Neuronal stem cell (in vitro differentiated cells): ENCODE measurements at regions not wholly inside any gene's neighbourhood (a gene's known extent, or its start where the extent isn't known, plus 50 kb on each side); places are given as distances from the start of the nearest gene placed in this dataset.

Experiments used
- DNase-seq: peaks from one replicate; pipeline ENCODE4 v3.0.0-alpha.2; 2013; ENCODE audit warnings: low spot score
- H2AFZ ChIP-seq: one replicate; pipeline ENCODE4 v1.6.1; 2013; ENCODE audit warnings: mild to moderate bottlenecking, low read length, inconsistent platforms
- H2AK5ac ChIP-seq: 2 replicates; pipeline ENCODE4 v1.6.1; 2013; ENCODE audit warnings: low read depth, mild to moderate bottlenecking, inconsistent platforms, low read length, moderate library complexity, mixed read lengths
- H2BK120ac ChIP-seq: 2 replicates; pipeline ENCODE4 v1.6.1; 2013; ENCODE audit warnings: low read depth, mild to moderate bottlenecking, inconsistent platforms, low read length, moderate library complexity, mixed read lengths
- H2BK12ac ChIP-seq: one replicate; pipeline ENCODE4 v1.6.1; 2013; ENCODE audit warnings: low read length, inconsistent platforms
- H2BK15ac ChIP-seq: 2 replicates; pipeline ENCODE4 v1.6.1; 2013; ENCODE audit warnings: mild to moderate bottlenecking, low read length, inconsistent platforms, mixed read lengths
- H2BK5ac ChIP-seq: one replicate; pipeline ENCODE4 v1.6.1; 2013; ENCODE audit warnings: inconsistent platforms, mild to moderate bottlenecking, low read length, moderate library complexity
- H3K14ac ChIP-seq: one replicate; pipeline ENCODE4 v1.6.1; 2013; ENCODE audit warnings: low read length, inconsistent platforms
- H3K18ac ChIP-seq: 2 replicates; pipeline ENCODE4 v1.6.1; 2013; ENCODE audit warnings: low read length, inconsistent platforms
- H3K23ac ChIP-seq: 2 replicates; pipeline ENCODE4 v1.6.1; 2013; ENCODE audit warnings: low read depth, mild to moderate bottlenecking, mixed read lengths, low read length, inconsistent platforms; ENCODE audit not compliant: poor library complexity
- H3K27ac ChIP-seq: replicated peaks from 3 replicates; pipeline ENCODE4 v1.5.1; 2013; ENCODE audit warnings: low read length, inconsistent platforms
- H3K27me3 ChIP-seq, 3 experiments: 2 replicates each; pipeline ENCODE4 v1.6.1; 2013; ENCODE audit warnings: low read length in 3 of 3, mild to moderate bottlenecking in 2 of 3, inconsistent platforms in 1 of 3, low read depth in 1 of 3, mixed read lengths in 1 of 3, moderate library complexity in 1 of 3; ENCODE audit not compliant: control insufficient read depth in 3 of 3, insufficient read depth in 3 of 3
- H3K36me3 ChIP-seq, 2 donors: replicated peaks in 1 of 2; 2 replicates each; pipeline ENCODE4 v1.6.1; 2013; ENCODE audit warnings: low read length in 2 of 2; ENCODE audit not compliant: control insufficient read depth in 2 of 2, insufficient read depth in 2 of 2
- H3K4ac ChIP-seq: 2 replicates; pipeline ENCODE4 v1.6.1; 2013; ENCODE audit warnings: inconsistent platforms, mild to moderate bottlenecking, low read length, moderate library complexity
- H3K4me1 ChIP-seq, 2 donors: 1 replicate in 1 of 2; 2 replicates in 1 of 2; pipeline ENCODE4 v1.6.1; 2013; ENCODE audit warnings: low read length in 2 of 2, low read depth in 1 of 2; ENCODE audit not compliant: control insufficient read depth in 2 of 2, insufficient read depth in 1 of 2
- H3K4me2 ChIP-seq: one replicate; pipeline ENCODE4 v1.6.1; 2013; ENCODE audit warnings: mild to moderate bottlenecking, low read length, inconsistent platforms; ENCODE audit not compliant: insufficient read depth, poor library complexity, severe bottlenecking
- H3K4me3 ChIP-seq, 2 donors: 2 replicates each; pipeline ENCODE4 v1.5.1; 2013; ENCODE audit warnings: low read length in 2 of 2, mild to moderate bottlenecking in 2 of 2, inconsistent platforms in 1 of 2, moderate library complexity in 1 of 2
- H3K79me1 ChIP-seq: one replicate; pipeline ENCODE4 v1.6.1; 2013; ENCODE audit warnings: low read depth, mild to moderate bottlenecking, inconsistent platforms, low read length, moderate library complexity
- H3K9ac ChIP-seq: one replicate; pipeline ENCODE4 v1.6.1; 2013; ENCODE audit warnings: mild to moderate bottlenecking, low read depth, low read length, inconsistent platforms; ENCODE audit not compliant: poor library complexity
- H3K9me3 ChIP-seq, 2 donors: replicated peaks in 1 of 2; 2 replicates each; pipeline versions ENCODE3 to v1.6.1; 2013; ENCODE audit warnings: low read length in 2 of 2, mild to moderate bottlenecking in 2 of 2, inconsistent platforms in 1 of 2, low read depth in 1 of 2, mixed read lengths in 1 of 2, moderate library complexity in 1 of 2; ENCODE audit not compliant: control insufficient read depth in 2 of 2, insufficient read depth in 1 of 2
- H4K8ac ChIP-seq: one replicate; pipeline ENCODE4 v1.6.1; 2013; ENCODE audit warnings: low read depth, mild to moderate bottlenecking, inconsistent platforms, low read length, moderate library complexity
- H4K91ac ChIP-seq: one replicate; pipeline ENCODE4 v1.6.1; 2013; ENCODE audit warnings: low read length, low read depth, mild to moderate bottlenecking, inconsistent platforms; ENCODE audit not compliant: poor library complexity
- WGBS, 2 donors: extraction: QIAGEN DNeasy Blood & Tissue Kit; methylation state at CpG; one replicate each; pipeline ENCODE4 v1.1.7; 2013; ENCODE audit warnings: missing lambda C conversion rate in 2 of 2, mixed read lengths in 1 of 2; ENCODE audit not compliant: insufficient read length in 2 of 2, insufficient replicate concordance in 1 of 2; ENCODE audit errors: extremely low coverage in 2 of 2; 5-methylcytosine and 5-hydroxymethylcytosine counted together

DNA sequence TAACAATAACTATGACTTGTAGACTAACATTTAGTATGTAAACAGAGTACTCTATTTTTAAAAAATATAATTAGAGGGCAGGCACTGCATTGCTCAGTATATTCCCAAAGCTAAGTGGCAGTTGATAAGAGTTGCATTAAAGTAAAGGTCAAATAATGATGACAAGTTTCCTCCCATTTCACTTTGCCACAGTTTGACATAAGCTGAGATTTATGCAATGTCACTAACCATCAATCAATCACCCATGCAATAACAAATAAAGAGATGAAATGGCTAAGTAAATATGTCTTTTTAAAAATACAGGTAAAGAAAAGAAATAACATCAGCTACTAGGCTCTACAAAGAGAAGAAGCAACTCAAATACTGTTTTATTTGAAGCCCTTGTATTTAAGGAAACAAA is 673.4 kb downstream of the PCDH18 start:
- H2AK5ac ChIP-seq, result no peak overlapping the region
- no peak overlapping the region for H3K4ac ChIP-seq
- no peak overlapping the region for H4K8ac ChIP-seq
- H3K36me3 ChIP-seq, result no peaks in the 10 kb centered on the region
- no peak overlapping the region for H3K18ac ChIP-seq
- no peak overlapping the region for H2BK5ac ChIP-seq
- H2BK12ac ChIP-seq, result no peak overlapping the region
- H3K4me1 ChIP-seq, result no peaks in the 10 kb centered on the region
- no peak overlapping the region for H2AFZ ChIP-seq
- H3K27me3 ChIP-seq, result no peaks in the 10 kb centered on the region
- H3K4me3 ChIP-seq, result no peak overlapping the region
- no peak overlapping the region for H3K14ac ChIP-seq
- no peak overlapping the region for H3K23ac ChIP-seq
- no peak for DNase-seq
- H3K9me3 ChIP-seq, result no peaks in the 10 kb centered on the region
- no peak overlapping the region for H2BK120ac ChIP-seq
- no peak overlapping the region for H3K9ac ChIP-seq
- no peak overlapping the region for H4K91ac ChIP-seq
- H2BK15ac ChIP-seq, result no peak overlapping the region
- H3K79me1 ChIP-seq, result no peaks in the 10 kb centered on the region
- H3K4me2 ChIP-seq, result no peak overlapping the region
- no peak overlapping the region for H3K27ac ChIP-seq

GRCh38 chr4:136855886-136856285 is 676.4 kb downstream of the PCDH18 start:
- no CpG with 5 or more reads among the region's 1 CpG for WGBS, 2 donors
- H3K27ac ChIP-seq, result no peak overlapping the region

DNA sequence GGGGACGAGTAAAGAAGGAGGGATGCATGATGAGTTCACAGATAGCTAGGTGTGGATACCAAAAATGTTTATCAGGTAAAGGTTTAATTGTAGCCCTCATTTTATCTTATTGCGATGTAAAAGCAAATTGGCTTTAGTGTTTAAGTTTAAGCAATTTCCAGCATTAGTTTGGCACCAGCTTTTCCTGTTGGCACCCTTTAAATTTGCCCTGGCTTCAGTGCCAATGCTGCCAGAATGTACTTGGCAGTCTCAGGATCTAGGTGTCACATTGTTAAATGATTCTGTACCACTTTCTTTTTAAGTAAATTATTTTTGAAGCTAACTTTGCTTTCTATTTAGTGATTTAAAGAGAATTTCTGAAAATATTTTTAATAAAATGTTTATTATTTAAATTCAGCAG is 681.8 kb downstream of the PCDH18 start:
- H4K8ac ChIP-seq, result no peak overlapping the region
- no peak overlapping the region for H4K91ac ChIP-seq
- H3K27me3 ChIP-seq, result no peaks in the 10 kb centered on the region
- no peaks in the 10 kb centered on the region for H3K4me1 ChIP-seq
- H2AFZ ChIP-seq, result no peak overlapping the region
- H3K36me3 ChIP-seq, result no peaks in the 10 kb centered on the region
- H2AK5ac ChIP-seq, result no peak overlapping the region
- no peak overlapping the region for H3K9ac ChIP-seq
- H3K14ac ChIP-seq, result no peak overlapping the region
- H3K23ac ChIP-seq, result no peak overlapping the region
- H3K79me1 ChIP-seq, result no peaks in the 10 kb centered on the region
- H3K4me2 ChIP-seq, result no peak overlapping the region
- no peak overlapping the region for H3K4me3 ChIP-seq
- H2BK120ac ChIP-seq, result no peak overlapping the region
- no peak overlapping the region for H3K27ac ChIP-seq
- H3K18ac ChIP-seq, result no peak overlapping the region
- no peak overlapping the region for H3K4ac ChIP-seq
- no peak overlapping the region for H2BK15ac ChIP-seq
- WGBS, 2 donors, result no CpG with 5 or more reads among the region's 2 CpGs
- no peak overlapping the region for H2BK5ac ChIP-seq
- peaks cover 0 to 5% of the 10 kb centered on the region in 2 donors for H3K9me3 ChIP-seq
- H2BK12ac ChIP-seq, result no peak overlapping the region
- DNase-seq, result no peak

More at GRCh38 chr4:136855886-136856285, 676.4 kb downstream of the PCDH18 start:
- no peaks in the 10 kb centered on the region for H3K9me3 ChIP-seq
- no peak overlapping the region for H2AK5ac ChIP-seq
- no peak overlapping the region for H2BK12ac ChIP-seq
- no peak overlapping the region for H2AFZ ChIP-seq
- no peak overlapping the region for H3K9ac ChIP-seq
- H3K79me1 ChIP-seq, result no peaks in the 10 kb centered on the region
- H2BK120ac ChIP-seq, result no peak overlapping the region
- H2BK15ac ChIP-seq, result no peak overlapping the region
- no peak overlapping the region for H3K4me3 ChIP-seq
- H3K4me1 ChIP-seq, result no peaks in the 10 kb centered on the region
- H3K27me3 ChIP-seq, result no peaks in the 10 kb centered on the region
- no peak overlapping the region for H2BK5ac ChIP-seq
- H4K91ac ChIP-seq, result no peak overlapping the region
- no peak overlapping the region for H3K23ac ChIP-seq
- H4K8ac ChIP-seq, result no peak overlapping the region
- no peak overlapping the region for H3K4me2 ChIP-seq
- no peak overlapping the region for H3K14ac ChIP-seq
- no peak for DNase-seq
- no peak overlapping the region for H3K4ac ChIP-seq
- no peak overlapping the region for H3K18ac ChIP-seq
- H3K36me3 ChIP-seq, result no peaks in the 10 kb centered on the region

DNA sequence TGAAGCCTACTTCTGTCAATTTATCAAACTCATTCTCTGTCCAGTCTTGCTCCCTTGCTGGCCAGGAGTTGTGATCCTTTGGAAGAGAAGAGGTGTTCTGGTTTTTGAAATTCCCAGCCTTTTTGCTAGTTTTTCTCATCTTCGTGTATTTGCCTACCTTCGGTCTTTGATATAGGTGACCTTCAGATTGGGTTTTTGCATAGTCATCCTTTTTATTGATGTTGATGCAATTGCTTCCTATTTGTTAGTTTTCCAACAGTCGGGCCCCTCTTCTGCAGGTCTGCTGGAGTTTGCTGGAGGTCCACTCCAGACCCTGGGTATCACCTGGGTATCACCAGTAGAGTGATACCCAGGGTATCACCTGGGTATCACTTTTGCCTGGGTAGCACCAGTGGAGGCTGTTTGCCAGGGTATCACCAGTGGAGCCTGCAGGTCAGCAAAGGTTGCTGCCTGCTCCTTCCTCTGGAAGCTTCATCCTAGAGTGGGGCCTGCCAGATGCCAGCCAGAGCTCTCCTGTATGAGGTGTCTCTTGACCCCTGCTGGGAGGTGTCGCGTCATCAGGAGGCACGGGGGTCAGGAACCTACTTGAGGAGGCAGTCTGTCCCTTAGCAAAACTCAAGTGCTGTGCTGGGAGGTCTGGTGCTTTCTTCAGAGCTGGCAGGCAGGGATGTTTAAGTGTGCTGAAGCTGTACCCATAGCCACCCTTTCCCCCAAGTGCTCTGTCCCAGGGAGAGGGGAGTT is 684.2 kb downstream of the PCDH18 start:
- Histone ChIP-seq H4K8ac (no peak overlapping the region), H3K4ac (no peak overlapping the region), H3K18ac (no peak overlapping the region), H3K36me3 (no peaks in the 10 kb centered on the region), H2AK5ac (no peak overlapping the region), H2BK15ac (no peak overlapping the region), H3K79me1 (no peaks in the 10 kb centered on the region), H2BK120ac (no peak overlapping the region), H3K9me3 (peaks cover 0 to 5% of the 10 kb centered on the region in 2 donors), H3K4me1 (no peaks in the 10 kb centered on the region), H3K27ac (no peak overlapping the region), H2BK12ac (no peak overlapping the region), H3K4me3 (no peak overlapping the region), H4K91ac (no peak overlapping the region), H2AFZ (no peak overlapping the region), H2BK5ac (no peak overlapping the region), H3K23ac (no peak overlapping the region), H3K27me3 (no peaks in the 10 kb centered on the region), H3K4me2 (no peak overlapping the region), H3K9ac (no peak overlapping the region), H3K14ac (no peak overlapping the region)
- no peak for DNase-seq
- no CpG with 5 or more reads among the region's 6 CpGs for WGBS, 2 donors
